Activated CD8-positive, alpha-beta memory T cell treated with anti-CD3 and anti-CD28 coated beads for 36 hours (primary cell): ENCODE measurements at regions not wholly inside any gene's neighbourhood (a gene's known extent, or its start where the extent isn't known, plus 50 kb on each side); places are given as distances from the start of the nearest gene placed in this dataset.
"Not testable (repeated sequence)": the region's sequence is repeated elsewhere in the genome, so short reads cannot be mapped to it uniquely, and the experiment has no call there.

Experiments
- CTCF ChIA-PET: fragments of 350-600 bp; sonication (Branson Sonifier 250); formaldehyde crosslinking; loops from one replicate; lab custom pipeline; 2021; ENCODE audit warnings: antibody characterized with exemption; lab: Charles Lee
- POLR2A ChIA-PET: fragments of 350-600 bp; sonication (Branson Sonifier 250); formaldehyde crosslinking; loops from one replicate; lab custom pipeline; 2021; ENCODE audit warnings: antibody characterized with exemption; lab: Charles Lee

DNA sequence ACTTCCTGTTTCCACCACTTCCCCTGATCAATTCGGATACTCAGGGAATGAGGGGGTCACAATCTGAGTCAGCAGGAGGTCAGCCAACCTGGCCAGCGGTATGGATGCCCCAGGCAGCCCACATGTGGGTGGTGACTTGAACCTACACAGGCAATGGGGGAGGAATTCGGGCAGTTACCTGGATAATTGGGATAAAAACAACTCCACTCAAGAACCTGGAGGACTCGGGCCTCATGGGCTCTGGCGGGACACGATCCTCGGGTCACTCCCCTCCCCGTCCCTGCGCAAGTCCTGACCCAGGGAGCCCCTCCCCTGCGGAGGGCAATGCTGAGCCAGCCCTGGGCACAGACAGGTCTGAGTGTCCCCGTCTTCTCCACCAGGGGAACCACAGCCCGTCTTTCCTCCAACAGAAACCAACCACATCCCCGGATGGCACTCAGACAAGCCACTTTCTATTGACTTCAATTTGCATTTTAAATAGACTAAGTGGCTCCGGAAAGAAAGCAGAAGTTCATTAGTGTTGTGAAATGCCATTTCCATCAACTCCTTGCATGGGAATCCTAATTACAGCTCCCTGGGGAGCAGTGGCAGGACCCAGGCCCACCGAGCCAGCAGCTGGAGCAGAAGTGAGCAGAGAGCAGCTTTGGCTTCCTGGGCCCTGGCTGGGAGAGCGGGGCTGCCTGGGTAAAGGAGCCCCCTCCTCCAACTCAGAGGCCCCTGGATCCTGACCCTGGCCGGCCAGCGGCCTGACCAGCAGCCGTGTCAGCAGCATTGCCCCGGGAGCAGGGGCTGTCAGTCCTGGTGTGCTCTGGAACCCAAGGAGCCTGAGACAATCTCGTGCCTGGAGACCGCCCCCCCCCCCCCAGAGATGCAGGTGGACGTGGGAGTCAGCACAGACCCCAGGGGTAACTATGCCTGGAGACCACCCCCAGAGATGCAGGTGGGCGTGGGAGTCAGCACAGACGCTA, 374.1 kb downstream of the ADGRD1 start:
- ChIA-PET CTCF (no interaction called here), POLR2A (no interaction called here)

DNA sequence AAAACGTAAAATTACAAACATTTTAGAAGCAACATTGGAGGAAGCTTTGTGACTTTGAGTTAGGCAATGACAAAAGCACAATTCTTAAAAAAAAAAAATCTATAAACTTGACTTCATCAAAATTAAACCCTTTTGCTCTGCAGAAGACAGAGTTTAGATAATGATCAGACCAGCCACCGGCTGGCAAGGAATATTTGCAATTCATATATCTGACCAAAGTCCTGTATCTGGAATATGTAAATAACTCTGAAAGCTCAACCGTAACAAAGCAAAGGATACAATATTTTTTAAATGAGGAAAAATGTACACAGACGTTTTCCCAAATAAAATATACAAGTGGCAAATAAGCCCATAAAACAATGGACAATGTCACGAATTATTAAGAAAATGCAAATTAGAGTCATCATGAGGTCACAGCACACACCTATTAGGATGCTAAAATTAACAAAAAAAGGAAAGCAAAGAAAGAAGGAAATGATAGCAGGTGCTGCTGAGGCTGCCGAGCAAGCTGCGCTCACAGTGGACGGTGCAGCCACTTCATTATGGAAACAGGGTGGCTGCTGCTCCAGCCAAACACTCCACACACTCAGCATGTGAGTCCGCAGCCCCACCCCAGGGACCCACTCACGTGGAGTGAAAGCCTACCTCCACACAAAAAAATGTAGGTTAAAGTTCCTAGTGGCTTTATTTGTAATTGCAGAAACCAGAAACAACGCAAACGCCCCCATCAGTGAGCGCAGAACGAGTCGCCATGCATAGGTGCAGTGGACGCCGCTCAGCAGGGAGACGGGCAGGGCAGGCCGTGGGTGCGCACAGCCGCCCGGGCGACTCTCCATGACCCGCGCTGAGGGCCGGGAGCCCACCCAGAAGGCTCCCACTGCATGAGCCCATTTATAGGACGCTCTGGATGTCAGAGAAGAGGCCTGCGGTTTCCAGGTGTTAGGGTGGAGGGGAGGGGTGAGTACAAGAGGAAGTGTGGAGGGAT, 375.4 kb downstream of the ADGRD1 start:
- CTCF ChIA-PET, POLR2A ChIA-PET: not testable (repeated sequence)

DNA sequence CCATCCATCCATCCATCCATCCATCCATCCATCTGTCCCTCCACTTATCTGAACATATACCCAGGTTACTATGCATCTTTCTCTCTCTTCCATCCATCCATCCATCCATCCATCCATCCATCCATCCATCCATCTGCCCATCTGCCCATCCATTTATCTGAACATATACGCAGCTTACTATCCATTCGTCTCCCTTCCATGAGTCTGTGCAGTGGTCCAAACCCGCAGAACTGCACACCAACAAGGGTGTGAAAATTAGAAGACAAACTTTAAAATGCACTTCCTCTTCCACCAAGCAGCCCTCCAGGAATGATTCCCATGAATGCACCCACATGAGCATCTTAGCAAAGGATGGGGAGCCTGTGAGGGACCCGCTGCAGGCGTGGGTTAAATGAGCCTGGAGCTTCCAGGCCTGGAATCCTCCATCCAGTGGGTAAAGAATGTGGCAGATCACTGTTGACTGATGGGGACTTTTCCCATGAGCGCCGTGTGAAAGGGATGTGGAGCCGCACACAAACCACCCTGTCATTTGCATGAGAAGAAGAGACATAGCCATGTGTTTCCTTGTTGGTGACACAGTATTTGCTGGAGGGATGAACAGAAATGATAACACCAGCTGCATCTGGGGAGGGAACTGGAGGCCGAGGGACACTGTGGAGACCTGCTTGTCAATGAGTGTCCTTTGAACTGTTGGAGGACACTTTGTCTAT, 376.6 kb downstream of the ADGRD1 start:
- CTCF ChIA-PET, result no interaction called here
- POLR2A ChIA-PET, result no interaction called here

DNA sequence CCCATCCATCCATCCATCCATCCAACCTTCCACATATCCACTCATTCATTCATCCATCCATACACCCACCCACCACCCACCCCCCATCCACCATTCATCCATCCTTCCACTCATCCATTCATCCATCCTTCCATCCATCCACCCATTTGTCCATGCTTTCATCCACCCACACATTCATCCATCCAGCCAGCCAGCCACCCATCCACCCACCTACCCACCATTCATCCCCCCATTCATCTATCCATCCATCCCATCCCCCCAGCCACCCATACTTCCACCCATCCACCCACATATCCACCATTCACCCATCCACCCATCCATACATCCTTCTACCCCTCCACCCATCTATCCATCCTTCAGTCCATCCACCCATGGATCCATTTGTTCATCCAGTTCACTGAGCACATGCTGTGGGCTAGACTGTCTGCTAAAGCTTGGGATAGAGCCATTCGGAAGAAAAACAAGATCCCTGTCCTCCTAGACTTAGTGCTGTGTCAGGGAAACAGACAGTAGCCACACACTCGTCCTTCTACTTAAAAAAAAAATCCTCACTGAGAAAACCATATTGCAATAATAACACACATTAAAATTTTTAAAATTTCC, 377.5 kb downstream of the ADGRD1 start:
- ChIA-PET POLR2A (no interaction called here), CTCF (no interaction called here)

DNA sequence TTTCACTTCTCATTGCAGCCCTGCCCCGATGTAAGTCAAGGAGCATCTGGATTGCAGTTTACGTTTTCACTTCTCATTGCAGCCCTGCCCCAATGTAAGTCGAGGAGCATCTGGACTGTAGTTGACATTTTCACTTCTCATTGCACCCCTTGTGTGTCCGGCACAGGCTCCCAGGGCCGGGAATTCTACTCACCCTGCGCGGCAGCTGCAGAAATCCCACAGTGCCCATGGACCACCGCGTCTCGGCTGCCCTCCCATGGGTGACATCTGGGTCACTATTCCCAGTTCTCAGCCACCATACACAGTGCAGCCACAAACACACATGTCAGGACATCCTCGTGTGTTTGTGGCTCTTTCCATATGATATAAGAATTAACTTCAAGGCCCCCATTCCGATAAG, 378.5 kb downstream of the ADGRD1 start:
- CTCF ChIA-PET, result no interaction called here
- POLR2A ChIA-PET, result no interaction called here

DNA sequence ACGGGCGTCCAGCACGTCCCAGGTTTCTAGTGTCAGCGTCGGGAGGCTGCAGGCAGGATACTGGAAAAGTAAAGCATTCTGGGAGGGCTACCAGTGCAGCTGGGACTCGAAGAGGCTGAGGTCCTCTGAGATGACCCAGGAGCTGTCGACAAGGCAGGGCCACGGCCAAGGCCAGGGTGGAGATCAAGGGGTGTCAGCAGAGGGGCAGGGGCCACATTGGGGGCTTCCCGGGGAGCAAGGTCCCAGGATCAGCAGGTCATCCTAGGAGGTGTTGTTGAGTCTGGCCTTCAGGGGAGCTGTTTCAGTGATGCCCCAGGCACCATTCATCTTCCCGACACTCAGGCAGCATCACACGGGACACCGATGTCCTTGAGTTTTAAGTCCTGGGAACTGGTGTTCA, 377.8 kb upstream of the SFSWAP start:
- POLR2A ChIA-PET, result no interaction called here
- CTCF ChIA-PET, result no interaction called here

DNA sequence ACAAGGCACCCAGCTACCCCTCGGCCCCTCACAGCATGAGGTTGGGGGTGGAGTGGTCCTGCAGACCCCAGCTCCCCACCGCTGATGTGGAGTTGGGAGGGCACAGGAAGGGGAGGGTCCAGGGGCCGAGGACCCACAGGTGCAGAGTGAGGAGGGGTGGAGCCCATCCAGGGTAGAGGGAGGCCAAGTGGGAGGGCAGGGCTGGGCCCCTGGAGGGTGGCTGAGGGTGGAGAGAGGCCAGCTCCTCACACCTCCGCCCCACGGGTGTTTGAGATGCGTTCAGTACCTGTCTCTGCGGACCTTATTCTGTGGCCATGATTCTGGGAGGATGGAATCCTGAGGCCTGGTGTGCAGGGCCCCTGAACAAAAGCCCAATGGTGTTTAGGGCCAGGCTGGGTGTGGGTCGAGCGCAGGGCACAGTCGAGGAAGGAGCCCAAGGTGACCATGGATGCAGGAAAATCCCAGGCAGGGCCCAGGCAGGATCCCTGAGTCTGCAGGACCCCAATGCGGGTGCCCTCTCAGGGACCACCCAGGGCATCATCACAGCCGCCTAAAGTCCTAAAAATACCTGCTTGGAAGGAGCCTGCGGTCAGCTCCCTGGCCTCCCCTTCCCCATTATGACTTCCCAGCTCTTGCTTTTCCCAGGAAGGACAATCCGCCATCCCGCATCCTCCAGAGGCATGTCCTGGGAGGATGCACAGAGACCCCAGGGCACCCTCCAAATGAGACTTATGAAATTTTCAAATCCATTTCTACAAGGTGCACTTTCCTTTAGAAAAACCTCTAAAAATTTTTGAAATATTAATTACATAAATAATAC, 377.1 kb upstream of the SFSWAP start:
- CTCF ChIA-PET, result no interaction called here
- POLR2A ChIA-PET, result no interaction called here

DNA sequence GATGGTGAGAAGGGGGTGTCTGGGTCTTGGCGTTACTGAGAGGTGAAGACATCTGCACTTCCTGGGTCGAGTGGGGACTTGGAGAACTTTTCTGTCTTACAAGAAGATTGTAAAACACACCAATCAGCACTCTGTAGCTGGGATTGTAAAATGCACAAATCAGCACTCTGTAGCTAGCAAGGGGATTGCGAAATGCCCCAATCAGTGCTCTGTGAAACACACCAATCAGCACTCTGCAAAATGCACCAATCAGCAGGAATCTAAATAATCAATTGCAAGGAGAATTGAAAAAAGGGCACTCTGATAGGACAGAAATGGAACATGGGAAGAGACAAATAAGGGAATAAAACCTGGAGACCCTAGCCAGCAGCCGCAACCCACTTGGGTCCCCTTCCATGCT, 376.1 kb upstream of the SFSWAP start:
- ChIA-PET POLR2A (no interaction called here), CTCF (no interaction called here)

DNA sequence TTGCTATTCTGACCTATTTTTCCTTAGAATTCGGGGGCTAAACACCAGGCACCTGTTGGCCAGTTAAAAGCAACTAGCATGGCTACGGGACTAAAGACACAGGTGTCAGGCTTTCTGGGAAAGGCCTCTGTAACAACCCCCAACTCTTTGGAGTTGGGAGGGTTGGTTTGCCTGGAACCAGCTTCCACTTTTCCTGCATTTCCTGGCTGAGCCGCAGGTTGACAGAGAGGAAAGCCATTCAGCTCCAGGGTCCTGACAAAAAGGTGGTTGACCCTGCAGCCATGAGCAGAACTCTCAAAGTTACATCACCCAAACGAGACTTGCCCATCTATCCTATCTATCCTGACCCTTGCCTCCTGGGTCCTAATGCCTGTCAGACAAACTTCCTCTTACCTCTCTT, 375.4 kb upstream of the SFSWAP start:
- ChIA-PET CTCF (no interaction called here), POLR2A (no interaction called here)

DNA sequence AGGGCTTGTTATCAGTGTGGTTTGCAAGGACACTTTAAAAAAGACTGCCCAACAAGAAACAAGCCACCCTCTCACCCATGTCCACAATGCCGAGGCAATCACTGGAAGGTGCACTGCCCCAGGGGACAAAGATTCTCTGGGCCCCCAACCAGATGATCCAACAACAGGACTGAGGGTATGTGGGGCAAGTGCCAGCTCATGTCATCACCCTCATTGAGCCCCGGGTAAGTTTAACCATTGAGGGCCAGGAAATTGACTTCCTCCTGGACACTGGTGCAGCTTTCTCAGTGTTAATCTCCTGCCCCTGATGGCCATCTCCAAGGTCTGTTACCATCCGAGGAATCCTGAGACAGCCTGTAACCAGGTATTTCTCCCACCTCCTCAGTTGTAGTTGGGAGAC, 373.0 kb upstream of the SFSWAP start:
- POLR2A ChIA-PET, CTCF ChIA-PET: not testable (repeated sequence)

DNA sequence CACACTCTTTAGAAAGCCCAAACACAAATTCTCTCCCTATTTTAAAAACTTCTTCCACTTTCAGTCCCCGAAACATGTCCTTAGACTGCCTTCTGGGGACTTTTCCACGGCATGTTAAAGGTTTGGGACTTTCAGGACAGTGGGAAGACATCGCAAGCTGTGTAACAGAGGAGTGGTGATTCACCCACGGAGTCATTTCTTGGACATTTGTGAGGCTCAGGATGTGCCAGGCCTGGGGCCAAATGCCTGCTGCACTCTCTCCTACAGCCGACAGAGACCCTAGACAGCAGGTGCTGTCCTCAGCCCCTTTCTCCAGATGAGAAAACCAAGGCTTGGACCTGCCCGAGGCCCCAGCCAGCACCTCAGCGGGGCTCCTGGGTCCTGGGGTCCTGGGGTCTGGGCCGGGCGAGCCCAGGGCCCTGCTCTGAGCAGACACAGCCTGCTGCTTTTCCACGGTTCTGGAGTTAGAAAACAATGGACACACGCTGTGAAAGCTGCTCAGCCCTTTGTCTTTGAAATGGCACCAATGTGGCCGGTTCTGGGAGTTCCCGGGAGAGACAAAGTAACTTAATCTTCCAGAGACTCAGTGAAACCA, 370.2 kb upstream of the SFSWAP start:
- CTCF ChIA-PET, result no interaction called here
- POLR2A ChIA-PET, result no interaction called here

DNA sequence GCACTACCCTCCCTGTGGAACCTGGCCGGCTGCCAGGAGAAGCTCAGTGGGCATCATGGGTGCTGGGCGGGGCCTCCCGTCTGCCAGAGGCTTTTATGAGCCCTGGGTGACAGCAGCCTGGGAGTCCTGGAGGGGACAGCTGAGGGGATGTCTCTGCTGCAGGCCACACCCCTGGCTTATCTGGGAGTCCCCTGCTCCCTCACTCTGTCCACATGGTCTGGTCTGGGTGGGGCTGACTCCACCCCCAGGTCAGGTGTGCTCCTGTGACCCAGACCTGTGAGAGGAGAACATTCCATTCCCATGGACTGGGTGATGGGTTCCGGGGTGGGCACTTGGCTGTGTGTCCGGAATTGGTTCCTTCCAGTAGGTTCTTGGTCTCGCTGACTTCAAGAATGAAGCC, 369.3 kb upstream of the SFSWAP start:
- CTCF ChIA-PET, POLR2A ChIA-PET: not testable (repeated sequence)

DNA sequence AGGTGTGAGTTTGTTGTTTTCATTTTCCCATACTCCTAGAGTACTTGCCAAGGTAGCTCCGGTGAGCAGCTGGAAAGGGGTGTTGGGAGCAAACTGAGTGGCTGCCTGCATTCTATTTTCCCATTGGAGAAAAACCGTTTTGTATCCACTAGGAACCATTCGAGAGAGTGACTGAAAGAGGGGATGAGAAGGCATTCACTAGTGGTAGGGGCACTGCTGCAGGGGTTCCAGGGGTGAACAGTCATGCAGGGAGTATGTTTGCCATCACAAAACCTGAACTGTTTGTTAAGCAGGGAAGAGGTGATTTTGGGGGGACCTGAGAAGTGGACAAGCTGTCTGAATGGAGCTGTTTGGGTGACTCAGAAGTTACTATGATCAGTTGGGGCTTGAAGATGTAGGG, 367.5 kb upstream of the SFSWAP start:
- CTCF ChIA-PET, POLR2A ChIA-PET: not testable (repeated sequence)

DNA sequence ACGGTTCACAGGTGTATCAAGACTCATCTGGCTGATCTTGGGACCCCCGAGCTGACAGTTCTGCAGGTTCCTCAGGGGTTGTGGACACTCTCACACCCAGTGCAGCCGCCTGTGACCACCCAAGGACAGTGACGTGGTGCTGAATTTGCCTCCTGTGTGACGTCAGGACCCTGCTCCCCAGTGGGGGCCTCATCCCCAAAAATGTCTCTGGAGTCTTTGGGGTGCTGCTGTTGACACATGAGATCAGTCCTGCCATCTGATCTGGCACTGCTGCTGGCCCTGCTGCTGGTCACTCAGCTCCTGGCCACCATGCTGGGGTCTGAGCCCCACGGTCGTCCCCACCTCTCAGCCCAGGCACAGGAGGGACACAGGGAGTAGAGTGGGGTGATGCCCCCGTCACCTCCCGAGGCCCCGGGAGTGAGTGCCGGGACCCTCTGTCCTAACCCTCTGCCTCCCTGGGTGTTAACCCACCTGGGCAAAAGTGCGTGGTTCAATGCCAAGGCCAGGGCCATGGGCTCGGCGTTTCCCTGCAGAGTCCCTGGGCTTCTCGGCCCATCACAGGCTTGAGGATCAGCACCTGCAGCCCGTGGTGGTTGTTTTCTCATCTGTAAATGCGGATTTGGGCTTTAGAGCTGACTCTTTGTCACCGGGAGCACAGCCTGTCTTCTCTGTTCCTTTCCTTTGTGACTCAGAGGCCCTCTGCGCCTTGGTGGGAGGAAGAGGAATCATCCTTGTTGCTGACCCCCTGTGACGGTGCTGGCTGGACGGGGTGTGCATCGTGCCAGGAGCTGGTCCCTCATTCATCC, 366.0 kb upstream of the SFSWAP start:
- CTCF ChIA-PET, POLR2A ChIA-PET: not testable (repeated sequence)

DNA sequence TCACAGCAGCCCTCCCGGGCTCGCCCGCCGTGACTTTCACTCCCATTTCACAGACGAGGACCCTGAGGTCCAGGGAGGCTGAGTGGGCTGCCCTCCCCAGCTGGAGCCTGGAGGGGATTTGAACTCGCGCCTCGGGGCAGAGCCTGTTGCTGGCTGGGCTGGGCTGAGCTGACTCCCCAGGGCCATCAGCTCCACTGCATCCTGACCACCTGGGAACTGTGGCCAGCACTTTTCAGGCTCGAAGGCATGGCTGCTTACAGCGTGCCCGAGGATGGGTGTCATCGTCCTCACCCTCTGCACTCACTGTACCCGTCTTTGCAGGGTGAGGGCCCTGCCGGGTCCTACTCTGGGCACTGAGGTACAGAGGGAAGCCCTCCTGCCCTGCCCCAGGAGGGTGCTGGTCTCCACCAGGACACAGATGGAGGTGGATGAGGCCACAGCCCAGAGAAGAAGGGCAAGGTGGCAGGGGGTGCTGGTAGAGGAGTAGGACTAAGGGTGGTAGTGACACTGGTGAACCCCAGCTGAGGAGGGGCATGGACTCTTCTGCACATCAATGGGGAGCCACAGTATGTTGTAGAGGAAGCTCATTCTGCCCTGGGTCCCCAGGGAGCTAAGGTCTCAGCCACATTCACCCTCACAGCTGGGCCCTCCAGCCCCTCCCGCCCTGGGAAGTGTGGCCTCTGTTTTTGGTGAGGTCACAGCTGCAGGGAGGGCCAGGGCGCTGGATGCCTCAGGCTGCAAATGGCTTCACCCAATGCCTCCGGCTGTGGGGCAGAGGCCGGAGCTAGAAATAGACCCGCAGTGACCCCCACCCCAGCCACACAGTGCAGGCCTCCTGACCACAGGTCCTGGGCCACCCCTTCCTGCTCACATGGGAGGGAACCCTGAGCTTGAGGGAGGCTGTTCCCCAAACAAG, 365.1 kb upstream of the SFSWAP start:
- ChIA-PET CTCF (no interaction called here), POLR2A (no interaction called here)

DNA sequence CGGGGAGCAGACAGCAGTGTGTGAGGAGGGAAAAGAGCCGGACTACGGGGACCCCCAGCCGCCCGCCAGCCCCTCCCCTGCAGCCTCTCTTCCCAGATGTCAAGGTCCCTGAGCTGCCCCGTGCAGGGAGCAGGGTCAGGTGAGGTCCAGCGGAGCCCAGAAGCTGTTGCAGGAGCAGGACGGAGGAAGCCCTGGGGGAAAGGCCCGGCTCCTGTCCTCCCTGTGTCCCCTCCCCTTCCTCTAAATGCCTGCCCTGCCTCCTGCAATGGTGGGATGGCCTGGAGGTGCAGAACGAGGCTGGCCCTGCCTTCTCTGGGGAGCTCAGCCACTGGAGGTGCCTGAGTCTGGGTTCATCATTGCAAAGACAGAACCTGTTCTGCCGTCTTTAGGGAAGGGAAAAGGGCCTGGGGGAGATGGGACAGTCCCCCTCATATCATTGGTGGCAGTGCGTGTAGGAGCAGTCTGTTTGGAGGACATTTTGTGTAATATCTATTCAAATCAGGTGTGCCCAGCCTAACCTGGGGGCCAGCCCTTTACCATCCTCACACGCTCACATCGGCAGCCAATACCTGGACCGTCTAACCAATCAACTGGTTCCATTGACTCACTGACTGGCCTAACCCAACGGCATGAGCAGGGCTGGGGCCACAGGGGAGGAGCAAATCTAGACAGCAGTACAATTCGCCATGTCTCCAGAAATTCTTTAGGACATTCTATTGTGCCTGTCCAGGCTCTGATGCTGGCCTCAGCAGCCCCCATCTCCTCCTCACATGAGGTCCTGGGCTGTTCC, 364.1 kb upstream of the SFSWAP start:
- CTCF ChIA-PET, result no interaction called here
- POLR2A ChIA-PET, result no interaction called here
